ENCODE measurements at regions not wholly inside any gene's neighbourhood (a gene's known extent, or its start where the extent isn't known, plus 50 kb on each side); places are given as distances from the start of the nearest gene placed in this dataset.

- CTCF ChIA-PET = no interaction called here
- TF ChIP-seq TCF7L2 (IDR thresholded peaks at IDR 0.05; ENCODE audit: low read depth, low read length) (no peak), POLR2AphosphoS5 (IDR thresholded peaks at IDR 0.05; ENCODE audit: low read depth, low read length) (no peak), REST (IDR thresholded peaks at IDR 0.05; ENCODE audit: insufficient read depth in 1 of 2, low read depth in 2 of 2, low read length in 1 of 2) (no peak), SIN3A (IDR thresholded peaks at IDR 0.05; ENCODE audit: borderline replicate concordance, insufficient read depth, low read depth, low read length) (no peak), CTCF (IDR thresholded peaks at IDR 0.05) (no peak)
- H3K9me3 ChIP-seq (ENCODE audit: control insufficient read depth, insufficient read depth, low read depth, low read length) = no peaks in the 10 kb centered on the region
- H3K4me1 ChIP-seq (ENCODE audit: control insufficient read depth, insufficient read depth, low read length) = no peaks in the 10 kb centered on the region
- intact Hi-C loops (cut with micrococcal nuclease; ENCODE audit: unreplicated experiment) = no loop called here
- POLR2A ChIA-PET = no interaction called here
- no peak overlapping the region for H3K4me3 ChIP-seq (ENCODE audit: low read depth in 2 of 2, low read length in 2 of 2)
- in situ Hi-C loops (cut with HindIII; ENCODE audit: low pct_unique_long_range_greater_than_20kb, low sequenced_read_pairs) = no loop called here
- no TSS peak for BruUV-seq (replicated peaks)
- no peak overlapping the region for H3K27ac ChIP-seq (ENCODE audit: low read length)
- H3K36me3 ChIP-seq (ENCODE audit: control insufficient read depth, insufficient read depth, low read length) = no peaks in the 10 kb centered on the region
- ATAC-seq = no peak
- no peak for DNase-seq (ENCODE audit: low read depth, low spot score)
- H3K27me3 ChIP-seq (ENCODE audit: control insufficient read depth, insufficient read depth, low read length) = no peaks in the 10 kb centered on the region
Measured at GRCh38 chr4:117900832-117901231, 133.5 kb upstream of the NDST3 start.

GRCh38 chr4:117907646-117908045 lies 126.6 kb upstream of the NDST3 start:
- no peak for DNase-seq (ENCODE audit: low read depth, low spot score)
- no TSS peak for BruUV-seq (replicated peaks)
- in situ Hi-C loops (cut with HindIII; ENCODE audit: low pct_unique_long_range_greater_than_20kb, low sequenced_read_pairs) (no loop called here), intact Hi-C loops (cut with micrococcal nuclease; ENCODE audit: unreplicated experiment) (no loop called here)
- H3K4me3 ChIP-seq (ENCODE audit: low read depth in 2 of 2, low read length in 2 of 2) = no peak overlapping the region
- H3K27me3 ChIP-seq (ENCODE audit: control insufficient read depth, insufficient read depth, low read length) = no peaks in the 10 kb centered on the region
- no peaks in the 10 kb centered on the region for H3K9me3 ChIP-seq (ENCODE audit: control insufficient read depth, insufficient read depth, low read depth, low read length)
- no peak for TF ChIP-seq CTCF (IDR thresholded peaks at IDR 0.05)
- TF ChIP-seq REST (IDR thresholded peaks at IDR 0.05; ENCODE audit: insufficient read depth in 1 of 2, low read depth in 2 of 2, low read length in 1 of 2) = no peak
- TF ChIP-seq TCF7L2 (IDR thresholded peaks at IDR 0.05; ENCODE audit: low read depth, low read length) = no peak
- TF ChIP-seq POLR2AphosphoS5 (IDR thresholded peaks at IDR 0.05; ENCODE audit: low read depth, low read length) = no peak
- TF ChIP-seq SIN3A (IDR thresholded peaks at IDR 0.05; ENCODE audit: borderline replicate concordance, insufficient read depth, low read depth, low read length) = no peak
- ATAC-seq = no peak
- no peaks in the 10 kb centered on the region for H3K36me3 ChIP-seq (ENCODE audit: control insufficient read depth, insufficient read depth, low read length)
- ChIA-PET CTCF (no interaction called here), POLR2A (no interaction called here)
- H3K27ac ChIP-seq (ENCODE audit: low read length) = no peak overlapping the region
- no peaks in the 10 kb centered on the region for H3K4me1 ChIP-seq (ENCODE audit: control insufficient read depth, insufficient read depth, low read length)
